A549 (cell line): ENCODE measurements at regions not wholly inside any gene's neighbourhood (a gene's known extent, or its start where the extent isn't known, plus 50 kb on each side); places are given as distances from the start of the nearest gene placed in this dataset.

Experiments used
- ATAC-seq, 2 experiments: fragments of 200-7000 bp in 1 of 2; fragments of >200 bp in 1 of 2; cut with Nextera tagmentation in 1 of 2; cut with Tn5 transposase in 1 of 2; 3 replicates each; pipeline versions ENCODE4 v1.8.0 to v1.9.1; 2018 to 2020; ENCODE audit warnings: mild to moderate bottlenecking in 1 of 2, moderate library complexity in 1 of 2
- CTCF ChIA-PET: fragments of 300-600 bp; sonication (Branson Sonifier 250); formaldehyde crosslinking; extraction: SDS; loops from one replicate; lab custom pipeline; 2021; ENCODE audit warnings: antibody characterized with exemption, inconsistent platforms; lab: Yijun Ruan, JAX
- POLR2A ChIA-PET: fragments of 350-600 bp; formaldehyde crosslinking; extraction: SDS; loops from one replicate; lab custom pipeline; 2021; ENCODE audit warnings: antibody characterized with exemption, inconsistent platforms; lab: Yijun Ruan, JAX
- DNase-seq, 2 experiments: peaks; one replicate each; pipeline versions ENCODE4 v3.0.0 to v3.0.0-alpha.2; 2011 to 2016; ENCODE audit warnings: low read depth in 1 of 2, low spot score in 1 of 2
- FAIRE-seq: peaks from 2 replicates; lab custom pipeline; 2011; peaks lifted over from hg19 to GRCh38; lab: Jason Lieb, UNC
- H3K27ac ChIP-seq, 2 experiments: fragments of >200 bp; sonication (Bioruptor Twin); formaldehyde crosslinking; 3 replicates each; pipeline ENCODE4 v1.5.1; 2016 to 2017
- H3K4me1 ChIP-seq: fragments of >200 bp; sonication (Bioruptor Twin); formaldehyde crosslinking; 3 replicates; pipeline ENCODE4 v1.6.1; 2016
- H3K4me2 ChIP-seq: fragments of >200 bp; sonication (Bioruptor Twin); formaldehyde crosslinking; 3 replicates; pipeline ENCODE4 v1.6.1; 2016
- H3K4me3 ChIP-seq: fragments of >200 bp; sonication (Bioruptor Twin); formaldehyde crosslinking; 3 replicates; pipeline ENCODE4 v1.5.1; 2016
- H3K9me3 ChIP-seq: fragments of >200 bp; sonication (Bioruptor Twin); formaldehyde crosslinking; 3 replicates; pipeline ENCODE4 v1.6.1; 2016
- ATOH8 ChIP-seq: fragments of 250-450 bp; sonication (Bioruptor Pico); IDR thresholded peaks from 2 replicates; pipeline ENCODE4 v1.5.0; 2020; ENCODE audit warnings: low read depth, mild to moderate bottlenecking, moderate library complexity
- BCL3 ChIP-seq: fragments of >200 bp; sonication (Bioruptor Twin); formaldehyde crosslinking; IDR thresholded peaks from 3 replicates; pipeline ENCODE4 v1.6.1; 2016
- CBX8 ChIP-seq: fragments of 200-600 bp; sonication (generic); IDR thresholded peaks from 2 replicates; pipeline ENCODE4 v1.6.1; 2016
- CHD4 ChIP-seq: fragments of 200-600 bp; sonication (generic); IDR thresholded peaks from 2 replicates; pipeline ENCODE4 v1.6.1; 2016; ENCODE audit warnings: antibody characterized with exemption, mild to moderate bottlenecking, borderline replicate concordance
- CTCF ChIP-seq: fragments of >200 bp; sonication (Bioruptor Twin); formaldehyde crosslinking; IDR thresholded peaks from 3 replicates; pipeline ENCODE4 v1.5.1; 2016
- EHF ChIP-seq: fragments of 250-450 bp; sonication (Bioruptor Pico); IDR thresholded peaks from 2 replicates; pipeline ENCODE4 v1.5.0; 2020; ENCODE audit warnings: mild to moderate bottlenecking
- EHMT2 ChIP-seq: fragments of 200-600 bp; sonication (generic); IDR thresholded peaks from 2 replicates; pipeline ENCODE4 v1.6.1; 2016; ENCODE audit warnings: antibody characterized with exemption, low read depth, mild to moderate bottlenecking, moderate library complexity
- EP300 ChIP-seq, 2 experiments: fragments of >200 bp; sonication (Bioruptor Twin); formaldehyde crosslinking; IDR thresholded peaks; 2 replicates in 1 of 2; 3 replicates in 1 of 2; pipeline ENCODE4 v1.6.1; 2016 to 2017
- FOXS1 ChIP-seq: fragments of 250-450 bp; sonication (Bioruptor Pico); IDR thresholded peaks from 2 replicates; pipeline ENCODE4 v1.5.0; 2020; ENCODE audit warnings: mild to moderate bottlenecking, moderate library complexity
- GATA3 ChIP-seq: IDR thresholded peaks from 2 replicates; pipeline ENCODE4 v1.6.1; 2012; ENCODE audit warnings: borderline replicate concordance
- HDAC2 ChIP-seq: fragments of 200-600 bp; sonication (generic); IDR thresholded peaks from 2 replicates; pipeline ENCODE4 v1.6.1; 2016
- HES2 ChIP-seq: fragments of >200 bp; sonication (Bioruptor Twin); formaldehyde crosslinking; IDR thresholded peaks from 2 replicates; pipeline ENCODE4 v1.6.1; 2016
- HOXA7 ChIP-seq: fragments of 250-450 bp; sonication (Bioruptor Pico); IDR thresholded peaks from 2 replicates; pipeline ENCODE4 v1.5.0; 2020; ENCODE audit warnings: mild to moderate bottlenecking, moderate library complexity
- KDM5A ChIP-seq: fragments of 200-600 bp; sonication (generic); IDR thresholded peaks from 2 replicates; pipeline ENCODE4 v1.6.1; 2016; ENCODE audit warnings: antibody characterized with exemption, mild to moderate bottlenecking
- MAFK ChIP-seq: fragments of 450-650 bp; IDR thresholded peaks from 2 replicates; pipeline ENCODE4 v1.6.1; 2014; ENCODE audit not compliant: partially characterized antibody
- MAZ ChIP-seq: fragments of 150-350 bp; IDR thresholded peaks from 2 replicates; pipeline ENCODE4 v1.6.1; 2014; ENCODE audit warnings: antibody characterized with exemption, low read depth, low read length, borderline replicate concordance
- MYC ChIP-seq: IDR thresholded peaks from 2 replicates; pipeline ENCODE4 v1.6.1; 2012; ENCODE audit warnings: mild to moderate bottlenecking, inconsistent platforms, low read length, improper control_type of control experiment, borderline replicate concordance
- NFE2L2 ChIP-seq: fragments of 150-350 bp; conservative IDR thresholded peaks from 2 replicates; pipeline ENCODE4 v1.6.1; 2014; ENCODE audit warnings: low read length
- RARB ChIP-seq: fragments of 250-450 bp; sonication (Bioruptor Pico); IDR thresholded peaks from 2 replicates; pipeline ENCODE4 v1.8.0; 2021; ENCODE audit warnings: mild to moderate bottlenecking, moderate library complexity
- RCOR1 ChIP-seq: fragments of 150-350 bp; IDR thresholded peaks from 2 replicates; pipeline ENCODE4 v1.6.1; 2014; ENCODE audit warnings: antibody characterized with exemption, low read length, low read depth
- RFX5 ChIP-seq: fragments of 450-650 bp; IDR thresholded peaks from 2 replicates; pipeline ENCODE4 v1.7.1; 2014; ENCODE audit warnings: antibody characterized with exemption, mild to moderate bottlenecking, moderate library complexity
- USF2 ChIP-seq: fragments of 450-650 bp; IDR thresholded peaks from 2 replicates; pipeline ENCODE4 v1.6.1; 2014; ENCODE audit warnings: antibody characterized with exemption
- ZFP36 ChIP-seq: fragments of 450-650 bp; IDR thresholded peaks from 2 replicates; pipeline ENCODE4 v1.6.1; 2014; ENCODE audit warnings: borderline replicate concordance; ENCODE audit not compliant: partially characterized antibody
- ZNF302 ChIP-seq: fragments of 250-450 bp; sonication (Bioruptor Pico); IDR thresholded peaks from 2 replicates; pipeline ENCODE4 v1.9.0; 2021; ENCODE audit warnings: inconsistent platforms, mild to moderate bottlenecking, moderate library complexity
- WGBS: methylation state at CpG from one replicate; pipeline ENCODE4 v1.1.6; 2017; ENCODE audit errors: missing lambda C conversion rate; 5-methylcytosine and 5-hydroxymethylcytosine counted together

- no peak for TF ChIP-seq RARB (CRISPR knock-in tag)
- TF ChIP-seq USF2 = no peak
- no peak for TF ChIP-seq MAFK
- TF ChIP-seq EHF = 0 out of 2 replicates have a peak, but pooled peaks have one; percentile 55
- no peak for TF ChIP-seq KDM5A
- peak; percentile 55 to 63; a peak in 3 of 5 replicates for TF ChIP-seq EP300 (IDR thresholded peaks at IDR 0.05)
- TF ChIP-seq ZFP36 = no peak
- TF ChIP-seq CHD4 = no peak
- TF ChIP-seq GATA3 = peak; percentile 89
- TF ChIP-seq CTCF = no peak
- 0 out of 3 replicates have a peak, but pooled peaks have one; percentile 36 for TF ChIP-seq BCL3
- TF ChIP-seq EHMT2 = no peak
- TF ChIP-seq CBX8 = no peak
- TF ChIP-seq HOXA7 = no peak
- TF ChIP-seq MAZ = no peak
- no peak for TF ChIP-seq HDAC2
- TF ChIP-seq FOXS1 (CRISPR knock-in tag) = 0 out of 2 replicates have a peak, but pooled peaks have one; percentile 25
- TF ChIP-seq RFX5 = no peak
- no peak for TF ChIP-seq RCOR1
- no peak for TF ChIP-seq HES2
- no peak for TF ChIP-seq NFE2L2
- no peak for TF ChIP-seq ZNF302
- TF ChIP-seq, all 56 proteins: peak for 13
Measured at GRCh38 chr3:159169828-159170227, 368.0 kb downstream of the MFSD1 start (continued).

- ATAC-seq (peak; percentile 23 to 39; a peak in 4 of 6 replicates), FAIRE-seq (no peak)
- H3K4me2 ChIP-seq = peak overlapping the region; percentile 71
Measured at GRCh38 chr3:159170436-159171003, 368.7 kb downstream of the MFSD1 start.

More at GRCh38 chr3:159170436-159171003, 368.7 kb downstream of the MFSD1 start:
- Histone ChIP-seq H3K4me1 (peaks cover 28% of the 10 kb centered on the region), H3K4me3 (no peak overlapping the region; the same call in 2 of the 3 replicates)
- TF ChIP-seq ATOH8 (CRISPR knock-in tag) = no peak
- no peak for TF ChIP-seq HOXA7
- no peak for TF ChIP-seq MYC
- TF ChIP-seq, all 56 proteins: peak for 0
- CTCF ChIA-PET = interaction anchor here (0.8 to 1.5 kb wide), 2 partner anchors 16 to 82 kb away, joined by 4 read pairs; no protein-coding TSS in a partner anchor
- H3K9me3 ChIP-seq = no peaks in the 10 kb centered on the region
- no peak for DNase-seq
- peak overlapping the region; percentile 73 to 80 for H3K27ac ChIP-seq
- 22% methylated on average over 4 of the region's 4 CpGs for WGBS
- POLR2A ChIA-PET = no interaction called here
